ENCODE measurements at regions not wholly inside any gene's neighbourhood (a gene's known extent, or its start where the extent isn't known, plus 50 kb on each side); places are given as distances from the start of the nearest gene placed in this dataset.

GRCh38 chr4:73001885-73002284, 67.6 kb downstream of the COX18 start:
- ATAC-seq, result no peak

DNA sequence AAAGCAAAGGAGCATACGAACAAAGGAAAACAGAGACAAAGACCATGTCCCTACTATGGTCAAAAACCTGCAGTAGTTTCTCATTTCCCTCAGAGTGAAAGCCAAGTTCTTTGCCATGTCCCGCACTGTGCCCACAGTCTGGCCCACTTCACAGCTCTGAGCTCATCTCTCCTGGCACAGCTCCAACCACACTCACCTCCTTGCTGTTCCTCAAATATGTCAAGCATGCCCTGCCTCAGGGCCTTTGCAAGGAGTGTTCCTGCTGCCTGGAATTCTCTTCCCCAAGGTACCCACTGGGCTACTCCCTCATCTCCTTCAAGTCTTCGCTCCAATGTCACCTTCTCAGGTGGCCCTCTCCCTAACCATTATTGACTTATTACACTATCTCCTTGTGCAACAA, 72.1 kb downstream of the COX18 start:
- no peak for ATAC-seq

DNA sequence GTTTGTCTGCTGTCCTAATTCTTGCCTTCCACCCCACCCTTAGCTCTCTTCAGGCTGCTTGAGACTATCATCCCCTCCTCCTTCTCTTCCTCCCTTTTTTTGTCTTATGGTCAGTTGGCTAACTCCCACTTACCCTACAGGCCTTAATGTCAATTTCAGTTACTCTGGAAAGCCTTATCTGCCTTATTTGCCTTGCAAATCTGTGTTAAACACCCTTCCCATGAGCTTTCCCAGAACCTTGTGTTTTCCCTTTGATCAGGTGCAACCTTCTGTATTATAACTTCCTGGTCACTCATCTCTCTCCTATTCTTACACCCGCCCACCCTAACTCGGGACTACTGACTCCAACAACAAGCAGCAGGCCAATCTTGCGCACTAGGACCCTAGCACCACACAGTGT, 74.8 kb downstream of the COX18 start:
- no peak for ATAC-seq

DNA sequence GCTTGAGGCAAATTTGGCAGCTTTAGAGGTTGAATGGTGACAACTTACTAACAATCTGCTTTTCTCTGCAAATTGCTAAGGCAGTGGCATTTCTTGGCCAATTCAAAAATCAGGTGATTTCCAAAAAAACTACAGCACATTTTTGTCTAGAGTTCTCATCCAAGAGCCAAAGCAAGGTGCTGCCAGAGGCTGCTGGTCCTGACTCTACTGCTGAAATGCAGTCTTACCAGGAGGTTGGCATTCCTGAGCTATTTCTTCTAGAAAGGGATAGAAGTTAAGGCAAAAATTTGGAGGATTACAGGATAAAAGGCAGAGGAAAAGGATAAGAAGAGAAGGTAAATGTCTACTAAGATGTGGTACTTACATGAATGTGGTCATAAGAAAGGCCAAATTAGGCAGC, 75.6 kb downstream of the COX18 start:
- no peak for ATAC-seq

DNA sequence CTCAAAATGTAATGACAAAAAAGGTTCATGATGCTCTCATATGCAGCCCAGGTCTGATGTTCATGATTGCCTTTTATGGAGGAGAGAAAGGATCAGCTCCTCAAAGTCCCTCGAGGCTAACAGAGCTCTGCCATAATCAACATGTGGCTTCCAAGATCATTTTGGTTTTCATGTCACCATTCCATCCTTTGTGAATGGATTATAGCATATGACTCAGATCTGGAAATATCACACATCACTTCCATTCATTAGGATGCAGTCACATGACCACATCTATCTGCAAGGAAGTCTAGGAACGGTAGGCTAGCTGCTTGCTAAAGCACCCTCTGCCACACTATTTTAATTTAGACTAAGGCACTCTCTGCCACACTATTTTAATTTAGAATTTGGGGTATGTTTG, 77.6 kb downstream of the COX18 start:
- no peak for ATAC-seq

DNA sequence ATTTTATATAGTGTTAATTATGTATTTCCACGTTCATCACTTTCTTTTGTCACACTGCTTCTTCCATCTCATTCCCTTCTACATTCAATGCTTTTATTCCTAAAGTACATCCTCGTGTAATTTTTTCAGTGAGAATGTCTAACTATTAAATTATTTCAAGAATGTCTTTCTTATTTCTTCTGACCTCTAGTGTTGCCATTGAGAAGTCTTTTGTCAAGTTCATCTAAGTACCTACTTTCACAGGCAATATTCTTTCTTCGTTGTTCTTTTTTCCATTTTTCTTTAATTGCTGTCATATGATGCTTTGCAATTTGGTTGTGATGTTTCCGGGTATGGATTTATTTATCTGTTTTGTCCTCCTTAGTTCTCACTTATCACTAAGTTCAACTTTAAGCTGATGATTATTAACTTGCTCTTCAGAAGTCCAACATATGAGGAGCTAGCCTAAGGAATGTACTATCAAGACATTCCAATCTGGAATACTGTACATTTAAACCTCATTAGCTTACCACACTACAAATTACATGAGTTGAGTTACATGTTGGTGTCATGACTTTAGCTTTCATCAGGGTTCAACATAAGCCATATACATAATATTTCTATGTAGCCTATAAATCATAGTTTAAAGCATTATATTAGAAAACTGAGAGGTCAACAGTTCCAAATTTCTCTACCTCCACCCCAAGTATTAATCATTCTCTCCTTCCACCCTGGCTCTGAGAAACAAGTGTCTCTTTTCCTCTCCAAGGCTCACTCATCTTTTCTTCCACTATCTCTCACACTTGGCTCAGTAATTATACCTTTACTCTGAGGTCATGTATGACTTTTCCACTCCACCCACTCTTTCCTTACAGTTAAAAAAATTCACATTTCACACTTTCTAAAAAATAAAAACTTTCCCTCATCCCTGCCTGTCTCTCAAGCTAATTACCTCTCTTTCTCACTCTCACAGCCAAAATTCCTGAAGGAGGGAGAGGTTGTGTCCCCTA, 81.5 kb downstream of the COX18 start:
- no peak for ATAC-seq

- ATAC-seq, result no peak
Observed at GRCh38 chr4:72984351-72984750, 85.2 kb downstream of the COX18 start.

DNA sequence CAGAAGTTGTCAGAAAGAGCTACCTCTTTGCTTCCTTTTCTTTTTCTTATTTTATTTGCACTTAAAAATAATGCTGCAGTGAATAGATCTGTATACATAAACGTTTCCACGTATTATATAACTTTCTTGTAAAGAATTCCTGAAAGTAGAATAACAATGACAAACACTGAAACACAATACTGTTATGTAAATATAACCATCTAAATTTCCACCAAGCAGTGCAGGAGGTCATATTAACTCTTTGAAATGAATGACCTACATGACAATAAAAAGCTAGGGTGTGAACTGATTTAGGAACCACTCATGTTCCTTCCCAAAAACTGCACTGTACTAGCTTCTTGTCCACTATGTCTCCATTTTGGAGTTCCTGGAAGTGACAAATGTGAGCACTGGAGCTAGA, 85.8 kb downstream of the COX18 start:
- ATAC-seq, result no peak

DNA sequence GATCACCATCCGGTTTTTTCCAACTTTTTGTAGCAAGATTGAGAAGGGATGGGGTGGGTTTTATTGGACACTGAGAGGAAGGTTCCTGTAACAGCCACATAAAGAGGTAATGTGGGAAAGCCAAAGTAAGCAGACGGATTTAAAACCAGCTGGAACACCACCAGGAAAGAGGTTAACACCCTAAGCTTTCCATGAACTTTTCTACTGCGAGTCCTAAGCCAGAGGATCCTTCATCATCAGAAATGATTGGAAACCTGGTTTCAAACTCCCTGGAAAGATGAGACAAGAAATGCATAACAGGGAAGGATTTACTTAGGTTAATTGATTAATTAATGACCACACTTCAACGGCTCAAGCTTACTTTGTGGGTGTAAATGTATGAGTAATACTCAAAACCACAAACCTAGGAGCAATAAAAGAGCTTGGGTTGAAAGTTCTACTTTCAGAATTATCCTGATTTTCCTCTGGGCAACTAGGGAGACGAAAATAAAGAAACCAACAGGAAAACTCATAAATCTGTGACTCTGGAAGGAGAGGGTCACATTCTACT, 91.5 kb downstream of the COX18 start:
- no peak for ATAC-seq

DNA sequence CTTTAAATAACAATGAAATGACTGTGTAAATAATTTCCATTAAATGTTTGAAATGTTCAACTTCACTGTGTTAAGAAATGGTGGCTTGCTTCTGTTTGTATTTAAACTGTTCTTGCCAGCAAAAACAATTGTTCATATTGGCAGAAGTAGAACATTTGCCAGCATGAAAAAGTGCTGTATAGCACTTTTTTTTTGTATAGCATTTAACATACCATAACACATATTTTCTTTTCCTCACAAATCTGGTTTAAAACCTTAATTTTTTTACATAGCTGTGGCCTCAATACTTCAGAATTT, 94.1 kb downstream of the COX18 start:
- no peak for ATAC-seq

DNA sequence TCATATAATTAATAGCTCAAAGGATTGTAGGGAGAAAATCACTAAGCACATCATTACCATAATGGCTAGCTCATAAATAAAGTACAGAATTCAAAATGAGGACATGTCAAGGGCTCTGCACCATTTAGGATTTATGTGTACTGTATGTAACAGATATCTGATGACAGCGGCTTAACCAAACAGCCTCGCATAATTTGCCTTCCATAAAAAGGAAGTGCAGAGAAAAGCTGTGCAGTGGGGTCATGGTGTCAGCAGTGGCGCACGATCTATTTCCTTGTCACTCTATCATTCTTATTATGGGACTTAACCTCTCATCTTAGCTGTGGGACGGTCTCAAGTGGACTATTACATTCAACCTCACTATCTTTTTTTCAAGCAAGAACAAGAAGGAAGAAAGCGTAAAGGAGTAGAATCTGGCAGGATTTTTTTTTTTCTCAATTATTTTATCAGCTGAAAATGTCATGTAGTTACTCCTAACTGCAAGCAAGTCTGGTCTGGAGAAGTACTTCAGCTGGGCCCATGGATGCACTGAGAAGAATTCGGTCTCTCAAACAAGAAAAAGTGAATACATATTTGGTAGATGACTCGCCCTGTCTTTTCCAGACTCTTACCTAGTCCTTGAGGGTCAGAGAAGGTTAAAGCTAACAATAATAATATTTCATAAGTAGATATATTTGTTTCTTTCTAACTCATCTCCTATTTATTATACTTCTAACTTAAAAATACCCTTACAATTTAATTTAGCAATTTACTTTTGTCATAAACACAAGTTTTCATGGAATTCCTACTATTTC, 94.6 kb downstream of the COX18 start:
- no peak for ATAC-seq

DNA sequence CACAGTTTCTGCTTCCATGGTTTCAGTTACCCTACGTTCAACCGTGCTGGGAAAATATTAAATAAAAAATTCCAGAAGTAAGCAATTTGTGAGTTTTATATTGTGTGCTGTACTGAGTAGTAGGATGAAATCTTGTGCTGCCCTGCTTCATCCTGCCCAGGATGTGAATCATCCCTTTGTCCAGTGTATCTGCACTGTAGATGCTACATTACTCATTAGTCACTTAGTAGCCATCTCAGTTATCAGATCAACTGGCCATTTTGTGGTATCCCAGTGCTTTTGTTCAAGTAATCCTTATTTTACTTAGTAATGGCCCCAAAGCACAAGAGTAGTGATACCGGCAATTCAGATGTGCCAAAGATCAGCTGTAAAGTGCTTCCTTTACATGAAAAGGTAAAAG, 97.9 kb downstream of the COX18 start:
- ATAC-seq, result no peak

GRCh38 chr4:72970756-72971155, 98.8 kb downstream of the COX18 start:
- ATAC-seq, result no peak

- ATAC-seq, result no peak
Observed at GRCh38 chr4:72969976-72970375, 99.5 kb downstream of the COX18 start.

GRCh38 chr4:72966652-72967051, 102.9 kb downstream of the COX18 start:
- ATAC-seq, result no peak

- ATAC-seq, result no peak
Observed at GRCh38 chr4:72959411-72959810, 110.1 kb downstream of the COX18 start.

- ATAC-seq, result no peak
Observed at GRCh38 chr4:72954811-72955210, 114.7 kb downstream of the COX18 start.

- no peak for ATAC-seq
Observed at GRCh38 chr4:72953571-72953970, 115.9 kb downstream of the COX18 start.

DNA sequence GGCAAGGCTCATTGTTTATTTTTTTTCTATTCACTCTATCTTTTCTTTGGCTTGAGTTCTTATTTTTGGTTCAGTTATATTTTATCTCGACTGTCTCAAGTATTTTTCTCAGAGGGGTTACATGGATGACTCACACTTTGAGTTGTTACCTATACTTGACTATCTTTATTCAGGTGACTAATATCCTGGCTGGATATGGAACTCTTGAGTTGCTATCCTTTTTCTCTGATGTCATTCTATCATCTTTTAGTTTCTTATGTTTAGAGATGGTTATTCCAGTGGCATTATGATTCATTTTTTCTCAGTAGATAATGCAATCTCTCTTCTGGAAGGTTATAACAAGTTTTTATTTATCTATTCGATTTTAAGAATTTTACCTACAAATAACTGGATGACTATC, 117.9 kb downstream of the COX18 start:
- no peak for ATAC-seq

GRCh38 chr4:72951147-72951546, 118.4 kb downstream of the COX18 start:
- no peak for ATAC-seq

DNA sequence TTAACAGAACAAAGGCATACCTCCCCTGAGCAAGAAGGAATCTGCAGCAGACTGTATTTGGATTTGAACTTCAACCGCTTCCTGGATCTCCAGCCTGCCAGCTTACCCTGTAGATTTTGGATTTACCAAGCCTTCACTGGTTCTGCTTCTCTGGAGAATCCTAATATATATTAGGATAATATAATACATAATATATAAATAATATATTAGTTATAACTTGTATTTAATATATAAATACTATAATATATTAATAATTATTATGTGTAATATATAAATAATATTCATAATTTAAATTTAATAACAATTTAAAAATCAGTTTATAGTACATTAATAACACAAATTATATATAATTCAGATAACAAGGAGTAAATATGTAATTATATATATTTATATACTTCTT, 121.4 kb downstream of the COX18 start:
- ATAC-seq, result no peak

DNA sequence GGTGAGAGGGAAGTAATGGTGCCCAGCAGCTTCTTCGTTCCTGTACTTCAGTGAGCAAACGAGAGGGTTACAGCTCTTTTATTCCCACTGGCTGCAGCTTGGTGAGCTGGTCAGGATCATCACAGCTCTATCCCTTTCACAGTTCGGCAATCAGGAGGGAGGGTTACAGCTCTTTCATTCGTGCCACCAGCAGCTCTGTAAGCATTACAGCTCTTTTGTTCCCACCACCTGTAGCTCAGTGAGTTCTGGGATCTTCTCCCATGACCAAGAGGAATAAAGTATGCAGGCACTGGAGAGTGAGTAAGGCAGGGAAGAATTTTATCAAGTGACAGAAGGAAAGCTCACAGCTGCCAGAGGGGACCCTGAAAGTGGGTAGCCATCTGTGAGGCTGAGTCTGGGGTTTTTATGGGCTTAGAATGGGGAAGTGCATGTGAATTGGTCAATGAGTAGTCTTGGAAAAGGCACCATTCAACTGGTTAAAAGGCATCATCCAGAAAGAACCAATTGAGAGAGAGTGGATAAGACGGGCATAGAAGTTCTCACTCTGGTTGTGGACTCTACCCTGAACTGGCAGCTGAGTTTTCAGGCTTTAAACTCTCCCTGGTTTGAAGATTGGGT, 123.7 kb downstream of the COX18 start:
- no peak for ATAC-seq

DNA sequence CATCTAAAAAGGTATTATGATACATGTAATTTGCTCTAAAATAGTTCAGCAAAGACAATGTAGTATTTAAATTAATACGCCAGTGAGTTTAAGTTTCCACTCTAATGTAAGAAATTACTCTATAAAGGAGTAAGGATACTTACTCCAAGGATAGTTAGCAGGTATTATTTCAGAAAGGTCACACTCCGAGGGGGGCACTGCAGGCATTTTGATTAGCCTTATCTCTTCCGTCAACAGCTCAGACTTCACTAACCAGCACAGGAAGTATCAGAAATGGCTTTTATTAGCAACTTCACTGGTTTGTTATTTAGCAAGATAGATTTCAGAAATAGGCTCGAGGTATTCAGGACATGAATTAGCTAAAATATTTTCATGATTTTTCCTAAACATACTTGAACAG, 127.0 kb downstream of the COX18 start:
- ATAC-seq, result no peak

Measured in esophagus mucosa (tissue), 1 donor.